IMR-90 (cell line): ENCODE measurements at regions not wholly inside any gene's neighbourhood (a gene's known extent, or its start where the extent isn't known, plus 50 kb on each side); places are given as distances from the start of the nearest gene placed in this dataset.

Experiments
- BHLHE40 ChIP-seq: fragments of 150-350 bp; IDR thresholded peaks from 2 replicates; pipeline ENCODE4 v1.6.1; 2016; ENCODE audit warnings: mild to moderate bottlenecking, low read depth, low read length
- MAZ ChIP-seq: IDR thresholded peaks from 2 replicates; pipeline ENCODE4 v1.6.1; 2012; ENCODE audit warnings: low read depth, mild to moderate bottlenecking, low read length, improper control_type of control experiment, moderate library complexity, borderline replicate concordance
- NFE2L2 ChIP-seq: fragments of 150-350 bp; IDR thresholded peaks from 2 replicates; pipeline ENCODE4 v1.6.1; 2016; ENCODE audit warnings: low read depth, mild to moderate bottlenecking, low read length
- POLR2A ChIP-seq: IDR thresholded peaks from 2 replicates; pipeline ENCODE4 v1.6.1; 2012; ENCODE audit warnings: mild to moderate bottlenecking, low read depth, low read length
- RCOR1 ChIP-seq: IDR thresholded peaks from 2 replicates; pipeline ENCODE4 v1.6.1; 2012; ENCODE audit warnings: mild to moderate bottlenecking, low read length, improper control_type of control experiment; ENCODE audit not compliant: insufficient replicate concordance
- RFX5 ChIP-seq: IDR thresholded peaks from 2 replicates; pipeline ENCODE4 v1.8.0; 2012; ENCODE audit warnings: low read depth, mild to moderate bottlenecking, low read length, moderate library complexity
- TF ChIP-seq, protein P1 (sequence below): conservative IDR thresholded peaks from 2 replicates; pipeline ENCODE4 v1.5.1; 2012; ENCODE audit warnings: mild to moderate bottlenecking, low read depth, low read length, improper control_type of control experiment
- TF ChIP-seq, protein P2 (sequence below): fragments of 150-350 bp; IDR thresholded peaks from 2 replicates; pipeline ENCODE4 v1.6.1; 2017; ENCODE audit warnings: mild to moderate bottlenecking, antibody characterized with exemption, low read length, low read depth
- TF ChIP-seq, protein P3 (sequence below): fragments of 150-350 bp; IDR thresholded peaks from 2 replicates; pipeline ENCODE4 v1.6.1; 2016; ENCODE audit warnings: low read depth, mild to moderate bottlenecking, low read length, moderate library complexity, borderline replicate concordance

DNA sequence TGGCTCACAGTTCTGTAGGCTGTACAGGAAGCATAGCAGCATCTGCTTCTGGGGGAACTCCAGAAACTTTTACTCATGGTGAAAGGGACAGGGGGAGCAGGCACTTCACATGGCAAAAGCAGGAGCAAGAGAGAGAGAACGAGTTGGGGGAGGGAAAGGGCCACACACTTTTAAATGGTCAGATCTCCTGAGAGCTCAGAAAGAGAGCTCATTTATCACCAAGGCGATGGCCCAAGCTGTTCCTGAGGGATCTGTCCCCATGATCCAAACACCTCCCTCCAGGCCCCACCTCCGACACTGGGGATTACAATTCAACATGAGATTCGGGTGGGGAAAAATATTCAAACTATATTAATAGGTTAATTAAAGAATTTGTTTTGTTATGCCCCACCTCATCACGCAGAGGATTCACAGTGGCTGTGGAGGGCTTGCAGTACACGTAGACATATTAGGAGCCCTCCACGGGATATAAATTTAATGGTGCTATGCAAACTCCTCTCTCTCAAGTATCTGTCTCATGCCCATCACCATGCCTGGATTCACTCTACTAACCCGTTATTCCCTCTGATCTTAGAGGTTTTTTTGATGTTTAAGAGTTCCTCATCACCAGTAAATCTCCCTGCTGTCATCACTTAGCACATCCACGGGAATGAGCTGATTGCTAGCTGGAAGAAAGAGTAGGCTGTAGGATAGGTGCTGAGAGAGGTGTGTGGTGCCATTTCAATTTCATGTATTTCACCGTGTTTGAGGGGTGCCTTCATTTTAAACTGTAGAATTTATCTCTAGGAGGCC is 84.5 kb upstream of the ARHGAP28 start:
- TF ChIP-seq, protein P1, sequence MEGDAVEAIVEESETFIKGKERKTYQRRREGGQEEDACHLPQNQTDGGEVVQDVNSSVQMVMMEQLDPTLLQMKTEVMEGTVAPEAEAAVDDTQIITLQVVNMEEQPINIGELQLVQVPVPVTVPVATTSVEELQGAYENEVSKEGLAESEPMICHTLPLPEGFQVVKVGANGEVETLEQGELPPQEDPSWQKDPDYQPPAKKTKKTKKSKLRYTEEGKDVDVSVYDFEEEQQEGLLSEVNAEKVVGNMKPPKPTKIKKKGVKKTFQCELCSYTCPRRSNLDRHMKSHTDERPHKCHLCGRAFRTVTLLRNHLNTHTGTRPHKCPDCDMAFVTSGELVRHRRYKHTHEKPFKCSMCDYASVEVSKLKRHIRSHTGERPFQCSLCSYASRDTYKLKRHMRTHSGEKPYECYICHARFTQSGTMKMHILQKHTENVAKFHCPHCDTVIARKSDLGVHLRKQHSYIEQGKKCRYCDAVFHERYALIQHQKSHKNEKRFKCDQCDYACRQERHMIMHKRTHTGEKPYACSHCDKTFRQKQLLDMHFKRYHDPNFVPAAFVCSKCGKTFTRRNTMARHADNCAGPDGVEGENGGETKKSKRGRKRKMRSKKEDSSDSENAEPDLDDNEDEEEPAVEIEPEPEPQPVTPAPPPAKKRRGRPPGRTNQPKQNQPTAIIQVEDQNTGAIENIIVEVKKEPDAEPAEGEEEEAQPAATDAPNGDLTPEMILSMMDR = no peak
- TF ChIP-seq RCOR1 (no peak), NFE2L2 (no peak), POLR2A (no peak), RFX5 (no peak), BHLHE40 (no peak), MAZ (no peak)
- TF ChIP-seq, protein P2, sequence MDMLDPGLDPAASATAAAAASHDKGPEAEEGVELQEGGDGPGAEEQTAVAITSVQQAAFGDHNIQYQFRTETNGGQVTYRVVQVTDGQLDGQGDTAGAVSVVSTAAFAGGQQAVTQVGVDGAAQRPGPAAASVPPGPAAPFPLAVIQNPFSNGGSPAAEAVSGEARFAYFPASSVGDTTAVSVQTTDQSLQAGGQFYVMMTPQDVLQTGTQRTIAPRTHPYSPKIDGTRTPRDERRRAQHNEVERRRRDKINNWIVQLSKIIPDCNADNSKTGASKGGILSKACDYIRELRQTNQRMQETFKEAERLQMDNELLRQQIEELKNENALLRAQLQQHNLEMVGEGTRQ = no peak
- TF ChIP-seq, protein P3, sequence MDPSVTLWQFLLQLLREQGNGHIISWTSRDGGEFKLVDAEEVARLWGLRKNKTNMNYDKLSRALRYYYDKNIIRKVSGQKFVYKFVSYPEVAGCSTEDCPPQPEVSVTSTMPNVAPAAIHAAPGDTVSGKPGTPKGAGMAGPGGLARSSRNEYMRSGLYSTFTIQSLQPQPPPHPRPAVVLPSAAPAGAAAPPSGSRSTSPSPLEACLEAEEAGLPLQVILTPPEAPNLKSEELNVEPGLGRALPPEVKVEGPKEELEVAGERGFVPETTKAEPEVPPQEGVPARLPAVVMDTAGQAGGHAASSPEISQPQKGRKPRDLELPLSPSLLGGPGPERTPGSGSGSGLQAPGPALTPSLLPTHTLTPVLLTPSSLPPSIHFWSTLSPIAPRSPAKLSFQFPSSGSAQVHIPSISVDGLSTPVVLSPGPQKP = no peak
